GM23338 (cell line): ENCODE measurements at regions not wholly inside any gene's neighbourhood (a gene's known extent, or its start where the extent isn't known, plus 50 kb on each side); places are given as distances from the start of the nearest gene placed in this dataset.

Experiments used
- CTCF ChIP-seq, 2 experiments: fragments of 200-600 bp in 1 of 2; sonication (generic) in 1 of 2; conservative IDR thresholded peaks; 2 replicates each; pipeline versions ENCODE4 v1.5.1 to v1.6.1; 2016 to 2017; ENCODE audit warnings: antibody characterized with exemption in 2 of 2, low read depth in 2 of 2, mild to moderate bottlenecking in 2 of 2, moderate library complexity in 1 of 2
- POLR2AphosphoS5 ChIP-seq: IDR thresholded peaks from 2 replicates; pipeline ENCODE4 v1.6.1; 2016; ENCODE audit warnings: antibody characterized with exemption, low read depth

- no peak for TF ChIP-seq POLR2AphosphoS5
- TF ChIP-seq CTCF (conservative IDR thresholded peaks at IDR 0.05; ENCODE audit: low read depth in 2 of 2), result no peak
Measured at GRCh38 chr1:110785612-110786011, 87.3 kb upstream of the CD53 start.
